Hepatocyte (in vitro differentiated cells): ENCODE measurements at regions not wholly inside any gene's neighbourhood (a gene's known extent, or its start where the extent isn't known, plus 50 kb on each side); places are given as distances from the start of the nearest gene placed in this dataset.

Experiments used
- DNase-seq: peaks from one replicate; pipeline ENCODE4 v3.0.0-alpha.2; 2016; ENCODE audit warnings: low spot score
- H2AFZ ChIP-seq: fragments of 200-600 bp; sonication (generic); 2 replicates; pipeline ENCODE4 v1.6.0; 2016; ENCODE audit warnings: antibody characterized with exemption, mild to moderate bottlenecking
- H3K27ac ChIP-seq: fragments of 200-600 bp; sonication (generic); 2 replicates; pipeline ENCODE4 v1.5.1; 2016; ENCODE audit warnings: mild to moderate bottlenecking
- H3K27me3 ChIP-seq: fragments of 200-600 bp; sonication (generic); 2 replicates; pipeline ENCODE4 v1.6.1; 2016
- H3K36me3 ChIP-seq: fragments of 200-600 bp; sonication (generic); replicated peaks from 2 replicates; pipeline ENCODE4 v1.5.1; 2016; ENCODE audit warnings: low read depth; ENCODE audit not compliant: insufficient read depth
- H3K4me1 ChIP-seq: fragments of 200-600 bp; sonication (generic); 2 replicates; pipeline ENCODE4 v1.5.1; 2016; ENCODE audit warnings: mild to moderate bottlenecking, moderate library complexity; ENCODE audit not compliant: insufficient read depth
- H3K4me2 ChIP-seq: fragments of 200-600 bp; sonication (generic); 2 replicates; pipeline ENCODE4 v1.6.0; 2016
- H3K4me3 ChIP-seq: fragments of 200-600 bp; sonication (generic); 2 replicates; pipeline ENCODE4 v1.5.1; 2016; ENCODE audit warnings: mild to moderate bottlenecking
- H3K79me2 ChIP-seq: fragments of 200-600 bp; sonication (generic); 2 replicates; pipeline ENCODE4 v1.6.0; 2017; ENCODE audit warnings: mild to moderate bottlenecking
- H3K9me2 ChIP-seq: fragments of 200-600 bp; sonication (generic); replicated peaks from 2 replicates; pipeline ENCODE4 v1.6.0; 2017; ENCODE audit warnings: mild to moderate bottlenecking; ENCODE audit not compliant: insufficient read depth
- H3K9me3 ChIP-seq: fragments of 200-600 bp; sonication (generic); 2 replicates; pipeline ENCODE4 v1.5.1; 2016; ENCODE audit warnings: low read depth, mild to moderate bottlenecking
- H4K20me1 ChIP-seq: fragments of 200-600 bp; sonication (generic); 2 replicates; pipeline ENCODE4 v1.6.0; 2016; ENCODE audit warnings: mild to moderate bottlenecking; ENCODE audit not compliant: insufficient read depth, poor library complexity, severe bottlenecking
- CTCF ChIP-seq: fragments of 200-600 bp; sonication (generic); IDR thresholded peaks from 2 replicates; pipeline ENCODE4 v1.5.1; 2016; ENCODE audit warnings: antibody characterized with exemption, mild to moderate bottlenecking; ENCODE audit not compliant: poor library complexity
- EZH2 ChIP-seq: fragments of 200-600 bp; sonication (generic); IDR thresholded peaks from 2 replicates; pipeline ENCODE4 v1.6.1; 2016; ENCODE audit warnings: antibody characterized with exemption, mild to moderate bottlenecking, borderline replicate concordance
- EZH2phosphoT487 ChIP-seq: fragments of 200-600 bp; sonication (generic); IDR thresholded peaks from one replicate; pipeline ENCODE4 v1.6.1; 2018; ENCODE audit warnings: antibody characterized with exemption, mild to moderate bottlenecking, low read depth, moderate library complexity; ENCODE audit not compliant: unreplicated experiment, severe bottlenecking
- WGBS: methylation state at CpG from one replicate; pipeline ENCODE4 v1.1.6; 2016; ENCODE audit warnings: low lambda C conversion rate; ENCODE audit errors: missing lambda C conversion rate; 5-methylcytosine and 5-hydroxymethylcytosine counted together

GRCh38 chr7:153941061-153941460, 111.1 kb upstream of the DPP6 start:
- no peak for DNase-seq
- no peak overlapping the region for H3K27ac ChIP-seq
- 80% methylated on average over 5 of the region's 5 CpGs for WGBS

GRCh38 chr7:153942036-153942435, 110.2 kb upstream of the DPP6 start:
- H3K9me2 ChIP-seq, result no peaks in the 10 kb centered on the region
- H3K79me2 ChIP-seq, result no peaks in the 10 kb centered on the region
- no peaks in the 10 kb centered on the region for H3K4me1 ChIP-seq
- TF ChIP-seq EZH2, result no peak
- no peak for TF ChIP-seq CTCF
- no peaks in the 10 kb centered on the region for H4K20me1 ChIP-seq
- no peak overlapping the region for H3K4me3 ChIP-seq
- no peak overlapping the region for H3K27ac ChIP-seq
- no peaks in the 10 kb centered on the region for H3K9me3 ChIP-seq
- no peak for DNase-seq
- no peak overlapping the region for H3K4me2 ChIP-seq
- H3K27me3 ChIP-seq, result no peaks in the 10 kb centered on the region
- WGBS, result 89% methylated on average over 7 of the region's 7 CpGs
- no peak overlapping the region for H2AFZ ChIP-seq
- H3K36me3 ChIP-seq, result no peaks in the 10 kb centered on the region

More at GRCh38 chr7:153941061-153941460, 111.1 kb upstream of the DPP6 start:
- Histone ChIP-seq H3K27me3 (no peaks in the 10 kb centered on the region), H3K79me2 (no peaks in the 10 kb centered on the region), H3K9me2 (no peaks in the 10 kb centered on the region), H3K4me2 (no peak overlapping the region), H3K4me3 (no peak overlapping the region), H4K20me1 (no peaks in the 10 kb centered on the region), H3K4me1 (no peaks in the 10 kb centered on the region), H3K9me3 (no peaks in the 10 kb centered on the region), H3K36me3 (no peaks in the 10 kb centered on the region), H2AFZ (no peak overlapping the region)
- TF ChIP-seq CTCF (no peak), EZH2 (no peak), EZH2phosphoT487 (no peak)

GRCh38 chr7:153943457-153943856, 108.7 kb upstream of the DPP6 start:
- Histone ChIP-seq H3K4me1 (no peaks in the 10 kb centered on the region), H3K9me3 (no peaks in the 10 kb centered on the region), H3K27me3 (no peaks in the 10 kb centered on the region), H3K79me2 (no peaks in the 10 kb centered on the region), H2AFZ (no peak overlapping the region), H4K20me1 (no peaks in the 10 kb centered on the region), H3K9me2 (no peaks in the 10 kb centered on the region), H3K4me2 (no peak overlapping the region), H3K4me3 (no peak overlapping the region), H3K36me3 (no peaks in the 10 kb centered on the region), H3K27ac (no peak overlapping the region)
- WGBS, result 32% methylated on average over 4 of the region's 4 CpGs
- DNase-seq, result no peak
- TF ChIP-seq CTCF (no peak), EZH2phosphoT487 (no peak), EZH2 (no peak)

GRCh38 chr7:153943861-153944260, 108.3 kb upstream of the DPP6 start:
- no peak overlapping the region for H3K4me2 ChIP-seq
- no peak overlapping the region for H3K4me3 ChIP-seq
- H4K20me1 ChIP-seq, result no peaks in the 10 kb centered on the region
- TF ChIP-seq CTCF, result no peak
- TF ChIP-seq EZH2, result no peak
- TF ChIP-seq EZH2phosphoT487, result no peak
- H3K27ac ChIP-seq, result no peak overlapping the region
- no peaks in the 10 kb centered on the region for H3K27me3 ChIP-seq
- H3K9me2 ChIP-seq, result no peaks in the 10 kb centered on the region
- no peaks in the 10 kb centered on the region for H3K9me3 ChIP-seq
- 55% methylated on average over 12 of the region's 12 CpGs for WGBS
- H3K36me3 ChIP-seq, result no peaks in the 10 kb centered on the region
- no peaks in the 10 kb centered on the region for H3K79me2 ChIP-seq
- no peak for DNase-seq
- no peaks in the 10 kb centered on the region for H3K4me1 ChIP-seq
- H2AFZ ChIP-seq, result no peak overlapping the region
